Ovary (tissue), 7 donors: ENCODE measurements at regions not wholly inside any gene's neighbourhood (a gene's known extent, or its start where the extent isn't known, plus 50 kb on each side); places are given as distances from the start of the nearest gene placed in this dataset.

Experiments
- DNase-seq, 5 donors: peaks; one replicate each; pipeline ENCODE4 v3.0.0-alpha.2; 2019 to 2020
- H3K27ac ChIP-seq, 2 donors: fragments of 200-600 bp; one replicate each; pipeline versions ENCODE4 v1.5.1 to v1.8.0; 2019 to 2022
- H3K27me3 ChIP-seq: fragments of 200-600 bp; one replicate; pipeline ENCODE4 v1.8.0; 2022
- H3K36me3 ChIP-seq: fragments of 200-600 bp; sonication (generic); one replicate; pipeline ENCODE4 v1.5.1; 2019
- H3K4me1 ChIP-seq: one replicate; pipeline ENCODE4 v1.8.1; 2013; ENCODE audit warnings: mild to moderate bottlenecking, moderate library complexity; ENCODE audit not compliant: insufficient read depth
- H3K4me3 ChIP-seq: fragments of 200-600 bp; sonication (generic); one replicate; pipeline ENCODE4 v1.5.1; 2017
- H3K9me3 ChIP-seq, 2 donors: fragments of 200-600 bp in 1 of 2; sonication (generic) in 1 of 2; one replicate each; pipeline versions ENCODE4 v1.5.1 to v1.8.1; 2013 to 2019; ENCODE audit warnings: mild to moderate bottlenecking in 1 of 2, moderate library complexity in 1 of 2
- EP300 ChIP-seq: sonication (generic); formaldehyde crosslinking; IDR thresholded peaks from one replicate; pipeline ENCODE4 v1.6.1; 2017; ENCODE audit warnings: antibody characterized with exemption
- POLR2A ChIP-seq: fragments of 450-650 bp; IDR thresholded peaks from one replicate; pipeline ENCODE4 v1.6.1; 2017; ENCODE audit warnings: antibody characterized with exemption, mild to moderate bottlenecking, moderate library complexity
- WGBS, 3 donors: extraction: QIAGEN DNeasy Blood & Tissue Kit in 1 of 3; methylation state at CpG; one replicate each; pipeline versions ENCODE4 v1.1.5 to v1.1.7; 2013 to 2017; 5-methylcytosine and 5-hydroxymethylcytosine counted together
- intact Hi-C, 4 donors: fragments of 100-400 bp; cut with DNase I; formaldehyde crosslinking; loops; one replicate each; pipeline versions ENCODE4 v1.11.0 to v1.15.1; 2022 to 2023
- TF ChIP-seq, protein P1 (sequence below), 3 donors: fragments of 450-650 bp in 2 of 3; fragments of 200-600 bp in 1 of 3; IDR thresholded peaks; one replicate each; pipeline versions ENCODE4 v1.5.1 to v1.8.0; 2016 to 2022; ENCODE audit warnings: antibody characterized with exemption in 3 of 3, mild to moderate bottlenecking in 1 of 3
- donor health status: DM: no; HTN: no; CAD: no; lungs with moderate emphysema.
- donor health status: DM: no; HTN: no; CAD: no.
- donor health status: Bipolar disorder and iron deficiency.
- donor health status: DM: no; HTN: no; CAD: no.
- donor health status: DM: yes; HTN: yes; CAD: no.

DNA sequence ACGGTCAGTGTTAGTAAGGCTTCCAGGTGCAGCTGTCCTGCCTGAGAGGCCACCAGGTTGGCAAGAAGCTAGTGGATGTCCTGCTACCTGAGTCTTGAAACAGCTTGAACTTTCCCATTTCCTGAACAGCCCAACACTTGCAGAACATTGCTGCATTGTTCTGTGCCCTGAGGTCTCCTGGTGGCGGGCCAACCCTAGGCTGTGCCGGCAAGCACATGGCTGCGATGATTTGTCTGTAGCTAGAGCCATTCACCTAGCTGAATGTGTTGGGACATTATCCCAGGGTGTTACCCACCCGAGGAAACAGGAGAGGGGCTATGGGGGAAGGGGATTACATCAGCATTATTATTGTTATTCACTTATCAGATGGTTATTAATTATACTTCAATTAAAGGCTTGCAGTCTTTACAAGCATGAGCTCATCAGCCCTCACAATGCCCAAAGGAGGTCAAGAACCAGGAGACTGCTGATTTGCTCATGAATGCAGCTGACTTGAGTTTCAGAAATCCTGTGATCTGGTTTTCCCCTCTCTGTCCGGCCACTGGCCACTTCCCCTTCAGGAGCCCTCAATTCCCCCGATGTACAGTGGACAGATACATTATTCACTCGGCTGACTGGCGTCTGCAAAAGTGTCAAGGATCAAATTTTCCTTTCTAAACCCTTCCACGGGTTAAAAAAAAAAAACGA, 187.6 kb upstream of the TSC22D1 start:
- Histone ChIP-seq H3K27ac (no peak overlapping the region), H3K4me3 (no peak overlapping the region), H3K9me3 (no peaks in the 10 kb centered on the region), H3K36me3 (no peaks in the 10 kb centered on the region), H3K27me3 (no peaks in the 10 kb centered on the region), H3K4me1 (peaks cover 2% of the 10 kb centered on the region)
- intact Hi-C loops = no loop called here
- DNase-seq = no peak
- WGBS, 3 donors = 69 to 73% (median 70%) methylated on average over 11 of the region's 11 CpGs
- TF ChIP-seq EP300 (no peak), POLR2A (no peak)
- TF ChIP-seq, protein P1, sequence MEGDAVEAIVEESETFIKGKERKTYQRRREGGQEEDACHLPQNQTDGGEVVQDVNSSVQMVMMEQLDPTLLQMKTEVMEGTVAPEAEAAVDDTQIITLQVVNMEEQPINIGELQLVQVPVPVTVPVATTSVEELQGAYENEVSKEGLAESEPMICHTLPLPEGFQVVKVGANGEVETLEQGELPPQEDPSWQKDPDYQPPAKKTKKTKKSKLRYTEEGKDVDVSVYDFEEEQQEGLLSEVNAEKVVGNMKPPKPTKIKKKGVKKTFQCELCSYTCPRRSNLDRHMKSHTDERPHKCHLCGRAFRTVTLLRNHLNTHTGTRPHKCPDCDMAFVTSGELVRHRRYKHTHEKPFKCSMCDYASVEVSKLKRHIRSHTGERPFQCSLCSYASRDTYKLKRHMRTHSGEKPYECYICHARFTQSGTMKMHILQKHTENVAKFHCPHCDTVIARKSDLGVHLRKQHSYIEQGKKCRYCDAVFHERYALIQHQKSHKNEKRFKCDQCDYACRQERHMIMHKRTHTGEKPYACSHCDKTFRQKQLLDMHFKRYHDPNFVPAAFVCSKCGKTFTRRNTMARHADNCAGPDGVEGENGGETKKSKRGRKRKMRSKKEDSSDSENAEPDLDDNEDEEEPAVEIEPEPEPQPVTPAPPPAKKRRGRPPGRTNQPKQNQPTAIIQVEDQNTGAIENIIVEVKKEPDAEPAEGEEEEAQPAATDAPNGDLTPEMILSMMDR (IDR thresholded peaks at IDR 0.05) = no peak

DNA sequence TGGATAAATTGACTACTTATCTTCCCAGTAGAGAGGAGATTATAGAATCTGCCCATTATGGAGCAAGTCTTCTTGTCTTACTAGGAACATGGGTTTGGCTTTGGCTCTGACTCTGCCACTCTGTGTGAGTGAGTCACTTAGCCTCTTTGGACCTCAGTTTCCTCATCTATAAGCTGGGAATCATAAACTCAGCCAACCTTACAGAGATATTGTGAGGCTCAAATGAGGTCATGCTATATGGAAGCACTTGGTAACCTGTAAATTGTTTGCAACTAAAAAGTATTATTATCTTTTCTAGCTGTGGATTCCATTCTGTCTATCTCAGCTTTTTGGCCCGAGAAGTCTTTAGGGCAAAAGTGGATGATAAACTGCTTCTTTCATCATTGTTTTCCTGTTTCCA, 186.8 kb upstream of the TSC22D1 start:
- intact Hi-C loops = no loop called here
- 77 to 83% (median 83%) methylated on average over 1 of the region's 1 CpG for WGBS, 3 donors
- H3K27ac ChIP-seq = no peak overlapping the region
- H3K9me3 ChIP-seq = no peaks in the 10 kb centered on the region
- no peak for DNase-seq
- H3K4me3 ChIP-seq = no peak overlapping the region
- no peaks in the 10 kb centered on the region for H3K36me3 ChIP-seq
- H3K4me1 ChIP-seq = peaks cover 2% of the 10 kb centered on the region
- H3K27me3 ChIP-seq = no peaks in the 10 kb centered on the region
- TF ChIP-seq EP300 (no peak), POLR2A (no peak)
- TF ChIP-seq, protein P1 (IDR thresholded peaks at IDR 0.05) = no peak

DNA sequence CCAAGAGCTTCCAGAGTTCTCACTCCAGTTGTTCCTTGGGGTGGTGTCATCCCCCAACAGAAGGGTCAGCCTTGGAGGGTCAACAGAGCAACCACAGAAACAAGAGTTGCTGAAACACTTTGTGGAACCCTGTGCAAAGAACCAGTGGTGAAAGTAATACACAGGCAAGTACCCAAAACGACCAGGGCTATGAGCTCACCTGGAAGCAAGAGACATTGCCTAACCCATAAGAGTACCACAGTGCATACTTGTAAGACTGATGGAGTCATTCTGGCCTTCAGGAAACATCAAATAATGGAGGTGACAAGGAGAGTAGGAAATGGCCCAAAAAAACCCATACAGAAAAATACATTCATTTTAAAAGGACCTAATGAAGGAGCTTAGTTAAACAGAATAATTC, 184.3 kb upstream of the TSC22D1 start:
- Histone ChIP-seq H3K4me3 (no peak overlapping the region), H3K27ac (no peak overlapping the region), H3K4me1 (peaks cover 2% of the 10 kb centered on the region), H3K36me3 (no peaks in the 10 kb centered on the region), H3K9me3 (no peaks in the 10 kb centered on the region), H3K27me3 (no peaks in the 10 kb centered on the region)
- TF ChIP-seq POLR2A = no peak
- TF ChIP-seq EP300 = no peak
- TF ChIP-seq, protein P1 (IDR thresholded peaks at IDR 0.05) = no peak
- intact Hi-C loops = no loop called here
- DNase-seq = no peak
- WGBS, 3 donors = 65 to 93% (median 78%) methylated on average over 1 of the region's 1 CpG

DNA sequence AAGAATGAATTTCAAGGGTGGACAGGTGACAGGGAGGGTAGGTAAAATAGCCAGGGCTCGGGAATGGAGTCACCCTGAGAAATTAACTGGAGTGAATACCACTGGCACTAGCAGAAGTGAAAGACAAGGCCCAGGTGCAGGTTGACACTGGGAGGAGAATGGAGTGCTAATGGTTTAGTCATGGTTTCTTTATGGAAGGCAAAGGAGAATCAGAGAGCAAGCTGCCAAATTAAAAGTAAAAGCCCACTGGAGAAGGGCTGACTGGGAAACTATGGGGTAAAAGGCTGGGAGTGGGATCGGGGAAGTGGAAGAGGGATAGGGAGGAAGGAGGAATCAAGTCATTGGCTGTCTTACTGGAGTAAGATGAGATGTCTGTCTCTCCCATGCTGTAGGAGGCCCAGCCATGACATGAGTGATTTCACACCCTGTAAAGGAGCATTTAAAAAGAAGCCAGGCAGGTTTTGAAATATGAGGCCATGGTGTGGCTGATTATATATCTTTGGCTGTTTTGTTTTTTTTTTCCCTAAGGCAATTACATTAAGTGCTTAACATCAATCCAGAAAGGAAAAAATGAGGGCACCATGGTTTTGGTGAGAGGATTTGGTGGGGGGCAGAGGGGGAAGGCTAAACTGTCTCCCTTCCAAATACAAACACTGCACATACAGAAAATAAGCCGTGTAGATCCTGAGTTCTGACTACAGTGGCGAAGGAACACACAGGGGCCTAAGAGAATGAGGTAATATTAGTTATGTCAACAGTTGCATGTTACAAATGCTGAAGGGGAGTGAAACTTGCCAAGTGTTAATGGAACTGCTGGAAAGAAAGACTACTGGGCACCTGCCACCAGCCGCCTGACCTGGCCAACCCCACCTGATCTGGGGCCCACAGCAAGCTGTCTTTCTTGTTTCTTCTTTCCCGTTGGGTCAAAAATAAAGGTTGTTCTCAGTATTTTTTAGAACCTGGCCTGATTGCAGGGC, 183.5 kb upstream of the TSC22D1 start:
- Histone ChIP-seq H3K4me1 (peaks cover 2% of the 10 kb centered on the region), H3K4me3 (no peak overlapping the region), H3K27me3 (no peaks in the 10 kb centered on the region), H3K9me3 (no peaks in the 10 kb centered on the region), H3K27ac (no peak overlapping the region), H3K36me3 (no peaks in the 10 kb centered on the region)
- WGBS, 3 donors = 81 to 91% (median 87%) methylated on average over 6 of the region's 6 CpGs
- intact Hi-C loops = no loop called here
- TF ChIP-seq EP300 = no peak
- TF ChIP-seq, protein P1 (IDR thresholded peaks at IDR 0.05) = no peak
- no peak for TF ChIP-seq POLR2A
- DNase-seq = no peak
